Left colon (tissue), 2 donors: ENCODE measurements at regions not wholly inside any gene's neighbourhood (a gene's known extent, or its start where the extent isn't known, plus 50 kb on each side); places are given as distances from the start of the nearest gene placed in this dataset.

ENCODE experiments used
- ATAC-seq: fragments of 200-7000 bp; cut with Tn5 transposase; one replicate; pipeline ENCODE4 v1.9.1; 2020; ENCODE audit warnings: mild to moderate bottlenecking, moderate library complexity
- DNase-seq, 2 donors: peaks; one replicate each; pipeline ENCODE4 v3.0.0-alpha.2; 2020
- intact Hi-C, 2 donors: fragments of 100-400 bp; cut with DNase I in 1 of 2; cut with micrococcal nuclease in 1 of 2; formaldehyde crosslinking; loops; one replicate each; pipeline versions ENCODE4 v1.11.2 to v1.14.0; 2022; cut with DNase I, micrococcal nuclease
- donor health status: DM: no; HTN: no; CAD: no.
- donor health status: DM: yes; HTN: yes; CAD: no.

DNA sequence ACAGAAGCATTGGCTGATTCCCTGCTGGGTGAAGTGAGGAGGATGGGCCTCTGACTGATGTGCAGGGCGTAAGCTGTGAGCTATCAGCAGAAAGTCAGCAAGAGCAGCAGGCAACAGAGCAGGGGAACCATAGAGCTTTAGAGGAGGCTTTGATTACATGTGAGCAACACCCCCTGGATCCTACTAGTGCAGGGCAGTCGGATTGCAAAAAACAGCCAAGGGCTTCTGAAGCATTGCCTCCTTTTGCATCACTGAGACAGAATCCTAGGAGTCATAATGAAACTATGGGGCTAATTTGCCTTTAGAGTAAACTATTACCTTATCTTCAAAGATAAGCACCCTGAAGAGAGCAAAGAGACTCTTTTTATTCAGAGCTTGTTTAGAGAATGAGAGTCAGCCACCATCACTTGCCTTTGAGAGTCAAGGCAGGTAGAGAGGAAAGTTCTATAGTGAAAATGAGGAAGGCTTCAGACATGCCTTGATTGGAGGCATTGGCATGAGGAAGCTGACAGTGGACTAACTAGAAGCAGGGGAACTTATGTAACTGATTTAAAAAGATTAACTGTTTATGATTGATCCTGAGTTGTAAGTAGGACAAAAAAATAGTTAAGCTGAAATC lies 420.3 kb downstream of the PDHA2 start:
- no peak for DNase-seq
- intact Hi-C loops: no loop called here
- ATAC-seq: peak; percentile 40

DNA sequence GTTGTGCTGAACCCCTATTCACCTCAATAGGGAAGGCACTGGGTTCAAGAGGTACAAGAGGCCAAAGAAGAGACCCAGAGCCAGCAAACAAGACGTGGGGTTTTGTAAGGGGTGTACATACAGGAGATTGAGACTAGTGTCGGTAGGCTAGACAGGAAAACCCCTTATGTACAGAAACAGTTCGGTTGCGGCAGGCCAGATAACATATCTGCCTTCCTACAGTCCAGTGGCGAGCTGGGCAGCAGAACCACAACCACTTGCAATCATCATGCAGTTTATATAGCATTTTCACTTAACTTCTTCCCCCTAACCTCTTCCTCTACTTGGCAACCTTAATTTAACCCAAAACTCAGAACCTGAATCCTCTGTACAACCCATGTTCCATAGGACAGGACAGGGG lies 422.2 kb downstream of the PDHA2 start:
- intact Hi-C loops: no loop called here
- ATAC-seq: no peak
- no peak for DNase-seq

DNA sequence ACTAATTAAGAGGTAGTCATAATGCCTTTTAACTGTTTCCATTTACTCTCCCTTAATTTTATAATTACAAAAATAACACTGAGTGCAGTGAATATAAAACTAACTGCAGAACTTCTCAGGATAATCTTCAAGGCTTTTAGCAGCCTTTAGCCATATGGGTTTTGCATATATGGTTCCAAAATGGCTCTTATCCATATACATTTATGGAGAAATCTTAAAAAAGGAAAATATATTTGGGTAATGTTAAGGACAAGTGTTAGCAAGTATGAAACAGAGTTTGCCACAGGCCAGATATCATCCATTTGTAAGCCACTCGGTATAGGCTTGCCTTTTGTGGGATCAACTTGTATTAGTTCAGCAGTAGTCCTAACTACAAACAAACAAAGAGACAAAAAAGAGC lies 423.4 kb downstream of the PDHA2 start:
- intact Hi-C loops: no loop called here
- no peak for ATAC-seq
- no peak for DNase-seq

DNA sequence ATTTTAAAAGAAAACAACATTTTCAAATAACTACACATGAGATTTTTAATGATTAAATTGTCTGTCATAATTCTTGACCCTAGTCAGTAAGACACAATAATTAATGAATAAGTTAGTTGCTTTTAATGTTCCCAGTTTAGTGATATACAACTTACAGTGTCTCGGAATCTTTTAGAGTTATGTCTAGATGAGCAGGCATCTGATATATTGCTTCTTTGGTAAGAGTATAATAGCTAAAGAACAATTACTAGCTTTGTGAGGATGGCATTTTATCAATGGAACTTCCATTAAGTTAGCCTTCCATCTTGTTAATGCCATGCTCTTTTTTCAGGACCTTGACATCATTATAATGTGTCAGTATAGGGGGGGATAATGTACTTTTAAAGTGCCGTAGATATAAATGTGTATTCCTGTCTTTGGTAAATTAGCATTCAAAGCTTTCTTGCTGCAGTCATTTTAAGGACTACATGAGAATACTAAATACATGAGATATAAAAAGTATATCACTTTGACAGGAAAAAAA lies 425.1 kb downstream of the PDHA2 start:
- ATAC-seq (no peak), DNase-seq (no peak)
- intact Hi-C loops: no loop called here

DNA sequence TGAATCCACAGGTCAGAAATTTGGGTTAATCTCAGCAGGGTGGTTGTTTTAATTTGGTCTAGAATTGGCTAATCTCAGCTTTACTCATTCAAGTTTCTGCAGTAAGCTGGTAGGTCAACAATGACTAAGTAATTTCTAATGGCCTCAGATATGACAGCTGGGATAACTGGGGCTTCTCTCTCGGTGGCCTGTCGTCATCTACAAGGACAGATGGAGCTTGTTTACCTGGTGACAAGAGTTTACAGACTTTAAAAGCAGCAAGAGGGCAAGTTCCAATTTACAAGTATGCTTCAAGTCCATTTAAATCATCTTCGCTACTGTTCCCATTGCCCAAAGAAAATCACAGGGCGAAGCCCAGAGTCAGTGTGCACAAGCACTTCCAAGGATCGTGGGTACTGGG lies 453.9 kb downstream of the PDHA2 start:
- ATAC-seq: no peak
- DNase-seq: no peak
- intact Hi-C loops: no loop called here

DNA sequence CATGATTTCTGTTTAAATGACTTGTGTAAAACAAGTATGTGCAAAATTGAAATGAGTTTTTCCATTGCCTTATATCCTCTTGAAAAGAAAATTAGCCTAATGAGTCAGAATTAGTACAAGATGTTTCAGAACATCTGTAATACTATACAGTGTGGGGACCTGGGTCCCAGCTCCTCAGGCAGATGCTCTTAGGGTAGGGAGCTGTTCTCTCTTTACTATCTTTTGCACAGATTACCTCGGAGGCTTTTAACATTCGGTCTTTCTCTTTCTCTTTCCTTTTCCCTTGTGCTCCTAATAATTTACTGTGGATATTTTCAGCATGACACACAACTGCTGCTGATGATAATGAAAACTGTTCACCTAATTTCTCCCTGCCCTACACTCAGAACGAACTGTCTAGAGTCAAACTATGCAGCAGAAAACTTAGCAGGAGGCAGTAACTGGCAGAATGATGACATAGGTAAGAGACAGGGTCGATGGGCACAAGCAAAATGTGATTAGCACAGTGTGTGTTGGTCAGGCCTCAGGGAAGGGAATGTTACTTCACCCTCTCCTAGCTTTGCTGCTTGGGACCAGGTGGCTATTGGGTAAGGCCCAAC lies 455.3 kb downstream of the PDHA2 start:
- DNase-seq (no peak), ATAC-seq (no peak)
- intact Hi-C loops: no loop called here

DNA sequence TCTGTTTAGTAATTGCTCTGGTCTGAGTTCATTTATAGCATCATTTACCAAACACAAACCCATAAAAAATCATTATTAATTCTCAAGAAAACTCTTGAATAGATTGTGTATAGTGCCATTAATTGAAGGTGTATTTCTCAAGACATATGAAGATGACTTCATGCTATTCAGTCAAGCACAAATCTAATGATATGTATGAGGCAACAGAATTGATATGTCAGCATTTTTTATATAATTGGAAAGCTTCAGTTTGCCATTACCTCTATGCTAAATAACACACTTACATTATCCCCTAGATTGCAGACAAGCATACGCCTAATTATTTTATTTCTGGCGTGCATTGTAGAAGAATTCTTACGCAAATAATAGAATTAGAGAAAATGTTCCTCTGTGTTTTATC lies 461.8 kb downstream of the PDHA2 start:
- intact Hi-C loops: no loop called here
- DNase-seq (no peak), ATAC-seq (no peak)

DNA sequence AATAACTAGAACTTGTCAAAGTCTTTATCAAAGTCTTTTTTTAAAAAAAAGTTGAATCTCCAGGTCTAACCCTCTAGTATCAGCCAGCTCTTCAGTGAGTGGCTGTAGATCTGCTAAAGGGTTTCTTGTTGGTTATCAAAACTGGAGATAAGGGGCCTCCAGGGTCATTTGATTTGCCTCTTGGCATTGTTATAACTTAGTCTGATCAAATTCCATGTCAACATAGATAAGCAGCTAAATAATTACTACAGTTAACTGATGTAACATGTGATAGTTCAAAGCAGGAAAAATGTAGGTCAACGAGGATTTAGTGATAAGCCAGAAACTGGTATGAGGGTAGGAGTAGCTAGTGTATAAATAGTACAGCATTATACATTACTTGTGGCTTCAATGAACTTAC lies 465.1 kb downstream of the PDHA2 start:
- DNase-seq: no peak
- peak; percentile 63 for ATAC-seq
- intact Hi-C loops: no loop called here

DNA sequence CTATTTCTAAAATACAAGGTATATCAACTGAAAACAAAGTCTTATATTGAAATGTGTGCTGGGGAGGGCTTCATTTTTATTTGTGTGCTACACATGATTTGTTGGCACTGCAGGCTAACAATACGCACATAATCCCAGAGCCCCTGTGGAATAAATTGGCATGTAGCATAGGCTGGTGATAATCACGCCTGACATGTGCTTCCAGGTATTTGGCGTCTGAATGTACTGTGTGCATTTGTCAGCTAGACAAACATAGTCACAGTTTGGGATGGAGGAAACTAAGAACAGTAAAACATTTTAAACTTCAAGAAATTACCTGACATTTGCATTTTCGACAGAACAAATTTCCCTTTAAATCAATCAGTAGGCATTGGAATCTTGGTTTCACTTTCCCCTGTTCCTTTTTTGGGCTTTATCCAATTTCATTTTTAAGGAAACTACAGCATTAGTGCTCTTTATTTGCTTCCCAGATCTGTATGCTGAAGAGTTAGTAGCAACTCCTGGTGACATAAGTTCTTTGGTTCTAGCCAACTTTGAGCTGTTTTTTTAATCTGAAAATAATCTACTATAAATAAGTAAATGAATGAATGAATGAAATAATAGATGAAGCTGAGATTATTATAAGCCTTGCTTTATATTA lies 472.3 kb downstream of the PDHA2 start:
- ATAC-seq: no peak
- no peak for DNase-seq

DNA sequence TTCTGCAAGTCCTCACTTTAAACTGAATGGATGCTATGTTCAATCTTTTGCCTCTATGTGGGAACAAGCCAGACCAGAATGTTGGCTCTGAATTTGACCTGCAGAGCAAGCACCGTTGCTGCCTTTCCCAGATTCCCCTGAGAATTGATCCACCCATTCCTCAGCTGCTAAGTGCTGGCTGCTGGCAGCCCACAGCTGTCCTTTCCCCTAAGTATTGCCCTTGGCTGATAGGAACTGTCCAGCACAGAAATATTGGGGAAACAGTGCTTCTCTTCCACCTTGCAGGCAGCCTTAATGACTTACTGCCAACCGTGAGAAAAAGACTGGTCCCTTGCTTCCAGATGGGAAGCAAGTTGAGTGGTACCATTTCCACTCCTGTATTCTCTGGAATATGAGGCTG lies 475.9 kb downstream of the PDHA2 start:
- ATAC-seq (no peak), DNase-seq (no peak)
- intact Hi-C loops: no loop called here

More for the DNA sequence above, 472.3 kb downstream of the PDHA2 start:
- intact Hi-C loops: no loop called here

DNA sequence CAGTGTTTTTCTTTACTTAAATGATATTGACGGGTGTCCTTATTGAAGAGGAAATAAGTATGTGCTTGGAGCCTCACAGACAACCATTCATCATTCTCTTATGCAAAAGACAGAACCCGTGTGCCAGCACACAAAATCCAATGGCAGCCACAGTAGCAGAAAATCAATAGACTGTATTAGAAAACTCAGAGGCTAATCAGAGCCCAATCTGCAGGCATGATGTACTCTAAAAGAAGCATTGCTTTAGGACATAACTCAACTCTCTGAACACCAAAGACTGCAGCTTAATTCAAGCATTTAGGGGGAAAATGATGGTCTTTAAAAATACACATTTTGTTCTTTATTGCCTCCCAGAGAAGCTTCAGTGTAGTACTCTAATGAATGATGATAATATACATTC lies 476.9 kb downstream of the PDHA2 start:
- DNase-seq (no peak), ATAC-seq (no peak)
- intact Hi-C loops: no loop called here

DNA sequence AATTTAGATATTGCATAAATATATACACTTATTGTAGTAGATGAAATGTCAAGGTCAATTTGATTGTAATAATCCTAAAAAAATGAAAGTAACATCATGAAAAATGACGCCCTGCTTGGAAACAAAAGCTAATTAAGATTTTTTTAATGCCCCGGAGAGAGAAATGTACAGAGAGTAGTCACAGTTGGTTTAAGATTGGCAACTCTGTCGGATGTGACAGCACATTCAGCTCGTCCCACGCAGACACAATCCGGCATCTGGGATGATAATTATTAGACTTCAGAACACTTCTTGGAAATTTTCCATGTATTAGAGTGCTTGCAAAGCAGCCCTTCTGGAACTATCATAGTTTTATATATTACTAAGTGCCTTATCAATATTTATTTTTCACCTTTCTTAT lies 478.0 kb downstream of the PDHA2 start:
- DNase-seq: no peak
- intact Hi-C loops: no loop called here
- ATAC-seq: no peak

DNA sequence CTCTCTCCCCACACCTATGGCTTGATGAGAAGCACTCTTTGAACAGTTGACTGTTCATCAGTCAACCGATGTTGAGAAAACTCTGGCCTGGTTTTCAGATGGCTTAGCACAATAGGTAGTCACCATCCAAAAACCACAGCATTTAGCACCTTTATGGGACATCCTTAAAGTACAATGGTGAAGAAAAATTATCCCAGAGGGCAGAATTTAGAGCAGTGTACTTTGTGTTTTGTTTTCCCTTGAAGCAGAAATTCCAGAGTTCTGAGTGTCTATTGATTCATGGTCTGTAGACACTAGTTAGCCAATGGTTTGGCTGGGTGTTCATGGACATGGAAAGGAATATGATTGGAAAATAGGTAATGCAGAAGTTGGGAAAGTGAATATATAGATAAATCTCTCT lies 487.0 kb downstream of the PDHA2 start:
- ATAC-seq (no peak), DNase-seq (no peak)
- intact Hi-C loops: no loop called here

DNA sequence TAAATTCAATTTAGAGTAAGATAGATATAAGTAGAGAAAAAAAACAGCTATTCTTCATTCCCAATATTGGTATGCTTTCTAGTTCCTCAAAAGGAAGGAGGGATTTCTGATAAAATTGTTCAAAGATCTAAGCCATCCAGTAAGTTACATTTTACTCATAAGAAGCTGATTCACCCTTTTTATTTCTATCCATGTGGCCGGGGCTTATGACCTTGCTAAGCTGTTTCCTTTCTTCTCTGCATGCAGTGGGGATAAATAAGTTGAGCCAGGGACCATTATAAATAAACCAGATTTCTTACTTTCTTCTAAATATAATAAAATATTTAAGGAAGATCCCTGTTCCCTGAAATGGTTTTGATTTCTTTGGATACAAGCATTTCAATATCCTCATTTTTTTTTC lies 502.3 kb downstream of the PDHA2 start:
- ATAC-seq: no peak
- DNase-seq: no peak
- intact Hi-C loops: no loop called here

DNA sequence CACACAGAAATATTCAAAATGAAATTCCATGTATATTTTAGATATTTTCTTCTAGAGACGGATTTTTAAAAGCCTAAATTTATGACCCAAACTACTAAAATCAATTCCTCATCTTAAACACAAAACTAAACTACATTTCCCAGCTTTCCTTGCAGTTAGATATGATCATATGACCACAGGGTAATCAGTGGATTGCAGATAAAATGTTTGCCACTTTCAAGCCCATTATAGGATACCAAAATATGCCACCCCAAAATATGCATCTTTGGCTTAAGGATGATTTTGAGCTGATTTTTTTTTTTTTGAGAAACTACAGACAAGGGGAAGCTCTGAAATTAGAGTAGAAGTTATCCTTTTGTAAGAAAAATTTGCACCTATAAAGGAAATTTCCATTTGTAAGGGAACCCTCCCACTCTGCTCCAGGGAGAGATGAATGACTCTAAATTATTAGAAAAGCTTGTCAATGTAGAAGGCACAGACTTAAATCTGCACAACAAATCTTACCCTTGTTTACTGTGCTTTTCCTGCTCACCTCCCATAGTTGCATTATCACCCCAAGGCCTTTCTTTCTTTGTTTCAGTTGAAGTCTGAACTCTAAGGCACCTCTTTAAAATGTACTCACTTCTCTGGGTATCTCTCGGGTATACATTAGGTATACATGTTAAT lies 503.0 kb downstream of the PDHA2 start:
- DNase-seq (no peak), ATAC-seq (no peak)
- intact Hi-C loops: no loop called here

DNA sequence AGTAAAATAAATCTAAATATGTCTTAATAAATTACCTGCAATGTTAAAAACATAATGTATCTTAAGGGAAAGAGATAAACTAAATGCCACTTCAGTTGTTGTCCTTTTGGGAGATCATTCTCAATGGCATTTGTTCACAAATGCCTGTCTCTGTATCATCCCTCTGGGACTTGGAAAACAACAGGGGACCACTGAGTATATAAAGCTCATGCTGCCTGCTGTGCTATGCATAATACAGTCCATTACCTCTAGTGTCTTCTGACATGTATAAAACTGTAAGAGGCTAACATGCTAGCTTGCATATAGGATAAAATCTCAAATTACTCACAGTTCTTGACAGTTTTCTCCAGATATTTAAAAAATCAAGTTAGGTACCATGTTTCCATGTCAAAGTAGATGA lies 503.9 kb downstream of the PDHA2 start:
- ATAC-seq: no peak
- no peak for DNase-seq
- intact Hi-C loops: no loop called here

DNA sequence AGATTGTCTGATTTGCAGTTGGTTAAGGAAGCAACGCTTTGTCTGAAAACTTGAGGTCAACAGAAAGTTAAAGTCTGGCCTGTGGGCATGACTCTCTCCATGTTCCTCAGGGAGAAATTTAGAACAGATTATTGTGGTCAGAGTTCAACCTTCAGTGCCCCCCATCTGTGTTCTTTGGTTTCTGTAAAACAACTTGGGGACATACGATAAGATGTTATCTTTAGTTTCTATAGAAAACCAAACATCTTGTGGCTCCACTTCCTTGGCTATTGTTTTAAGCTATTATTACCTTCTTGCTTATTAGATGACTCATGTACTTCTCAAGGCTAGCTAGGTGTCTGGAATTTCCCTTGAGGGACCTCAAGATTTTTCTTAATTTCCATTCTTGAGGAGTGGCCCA lies 507.7 kb downstream of the PDHA2 start:
- DNase-seq (no peak), ATAC-seq (no peak)
- intact Hi-C loops: no loop called here

DNA sequence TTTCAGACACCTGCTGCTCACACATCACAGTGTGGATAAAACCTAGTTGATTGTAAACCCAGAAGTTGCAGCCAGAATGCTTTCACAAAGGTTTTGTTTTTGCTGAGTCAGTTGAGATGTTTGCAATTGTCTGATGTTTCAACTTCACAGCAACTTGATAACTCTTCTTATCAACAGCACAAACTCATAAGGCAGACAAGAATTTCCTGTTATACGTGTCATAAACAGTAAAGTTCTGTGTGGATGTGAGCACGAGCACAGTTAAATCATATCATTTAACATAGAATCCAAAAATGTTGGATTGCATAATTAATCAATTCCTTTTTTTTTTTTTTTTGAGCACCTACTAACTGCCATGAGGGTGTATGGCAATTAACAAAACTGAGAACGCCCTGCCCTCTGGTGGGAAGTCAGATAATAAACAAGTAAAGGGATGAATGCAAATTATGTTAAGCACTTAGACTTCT lies 512.2 kb downstream of the PDHA2 start:
- ATAC-seq: peak; percentile 87
- intact Hi-C loops: no loop called here
- DNase-seq: no peak

DNA sequence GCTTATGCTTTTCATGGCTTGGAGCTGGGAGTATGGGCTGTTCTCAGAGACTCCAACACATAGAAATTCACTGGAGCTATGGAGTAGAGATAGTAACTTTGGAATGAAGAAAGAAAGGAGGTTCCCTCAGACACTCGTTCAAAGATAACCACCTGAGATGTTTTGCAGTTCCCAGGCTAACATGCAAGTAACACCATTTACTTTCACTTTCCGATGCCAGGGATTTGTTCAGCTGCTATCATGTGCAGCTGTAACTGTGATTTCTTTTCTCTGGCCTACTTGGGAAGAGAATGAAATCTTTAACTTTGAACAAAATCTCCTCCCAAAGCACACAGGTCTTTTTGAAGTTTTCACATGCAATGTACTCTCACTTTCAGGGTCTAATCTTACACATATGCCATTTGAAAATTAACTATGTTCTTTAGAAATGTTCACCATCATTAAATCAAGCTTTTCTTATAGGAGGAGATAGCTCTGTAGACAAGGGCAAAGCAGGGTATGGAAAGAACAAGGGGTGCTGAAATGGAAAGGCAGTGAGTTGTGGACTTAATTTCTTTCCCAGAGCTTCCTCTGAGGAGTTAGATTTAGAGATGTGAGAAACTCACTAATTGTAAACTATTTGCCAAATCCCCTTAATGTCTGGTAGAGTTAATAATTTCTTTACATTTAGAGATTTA lies 514.3 kb downstream of the PDHA2 start:
- intact Hi-C loops: no loop called here
- peak; percentile 56 for ATAC-seq
- DNase-seq: no peak
